Left ventricle myocardium superior (tissue), 1 donor: ENCODE measurements at regions not wholly inside any gene's neighbourhood (a gene's known extent, or its start where the extent isn't known, plus 50 kb on each side); places are given as distances from the start of the nearest gene placed in this dataset.

Source experiments
- ATAC-seq: fragments of 200-7000 bp; cut with Tn5 transposase; one replicate; pipeline ENCODE4 v1.9.1; 2020; ENCODE audit warnings: mild to moderate bottlenecking, moderate library complexity
- DNase-seq: peaks from one replicate; pipeline ENCODE4 v3.0.0-alpha.2; 2020
- intact Hi-C: fragments of 100-400 bp; cut with micrococcal nuclease; formaldehyde crosslinking; loops from one replicate; pipeline ENCODE4 v1.11.0; 2022
- donor health status: DM: no; HTN: yes; CAD: no; lungs with severe emphysema.

DNA sequence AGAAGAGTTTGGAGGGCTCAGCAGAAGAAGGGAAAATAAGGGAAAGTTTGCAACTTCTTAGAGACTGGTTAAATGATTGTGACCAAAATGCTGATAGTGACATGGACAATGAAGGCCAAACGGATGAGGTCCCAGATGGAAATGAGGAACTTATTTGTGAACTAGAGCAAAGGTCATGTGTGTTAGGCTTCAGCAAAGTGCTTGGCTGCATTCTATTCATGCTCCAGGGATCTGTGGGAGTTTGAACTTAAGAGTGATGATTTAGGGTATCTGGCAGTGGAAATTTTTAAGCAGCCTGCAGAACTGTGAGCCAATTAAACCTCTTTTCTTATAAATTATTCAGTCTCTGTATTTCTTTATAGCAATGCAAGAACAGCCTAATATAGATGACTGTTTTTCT, 88.9 kb upstream of the ARHGAP5 start:
- peak; percentile 54 for ATAC-seq
- no peak for DNase-seq
- intact Hi-C loops, result no loop called here

DNA sequence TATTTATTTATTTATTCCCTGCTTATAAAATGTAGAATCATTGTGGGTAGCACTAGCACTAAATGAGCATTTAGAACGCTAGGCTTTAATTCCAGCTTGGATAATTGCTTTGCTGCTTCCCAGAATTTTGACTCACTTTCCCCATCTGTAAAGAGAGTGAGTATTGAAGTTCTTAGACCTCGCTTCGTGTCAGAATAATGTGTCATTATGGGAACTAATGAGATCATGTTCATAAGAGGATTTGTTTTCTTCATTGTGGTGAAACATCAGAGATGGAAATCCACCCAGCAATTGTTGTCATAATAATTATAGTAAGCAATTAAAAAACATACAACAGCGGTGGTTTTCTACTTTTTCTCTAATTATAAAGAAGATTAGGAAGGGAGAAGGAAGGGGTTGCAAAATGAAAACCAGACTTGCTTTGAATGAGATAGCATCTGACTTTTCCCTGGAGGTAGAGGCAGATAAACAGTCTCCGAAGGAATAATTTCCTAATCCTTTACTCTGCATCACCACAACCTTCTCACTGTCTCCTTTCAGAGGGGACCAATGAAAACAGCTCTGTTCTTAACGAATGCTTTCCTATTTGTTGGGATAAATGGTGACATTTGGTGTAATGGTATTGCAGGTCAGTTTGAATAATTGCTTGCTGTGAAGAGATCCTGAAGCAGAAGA, 86.8 kb upstream of the ARHGAP5 start:
- intact Hi-C loops, result no loop called here
- ATAC-seq, result no peak
- DNase-seq, result no peak

DNA sequence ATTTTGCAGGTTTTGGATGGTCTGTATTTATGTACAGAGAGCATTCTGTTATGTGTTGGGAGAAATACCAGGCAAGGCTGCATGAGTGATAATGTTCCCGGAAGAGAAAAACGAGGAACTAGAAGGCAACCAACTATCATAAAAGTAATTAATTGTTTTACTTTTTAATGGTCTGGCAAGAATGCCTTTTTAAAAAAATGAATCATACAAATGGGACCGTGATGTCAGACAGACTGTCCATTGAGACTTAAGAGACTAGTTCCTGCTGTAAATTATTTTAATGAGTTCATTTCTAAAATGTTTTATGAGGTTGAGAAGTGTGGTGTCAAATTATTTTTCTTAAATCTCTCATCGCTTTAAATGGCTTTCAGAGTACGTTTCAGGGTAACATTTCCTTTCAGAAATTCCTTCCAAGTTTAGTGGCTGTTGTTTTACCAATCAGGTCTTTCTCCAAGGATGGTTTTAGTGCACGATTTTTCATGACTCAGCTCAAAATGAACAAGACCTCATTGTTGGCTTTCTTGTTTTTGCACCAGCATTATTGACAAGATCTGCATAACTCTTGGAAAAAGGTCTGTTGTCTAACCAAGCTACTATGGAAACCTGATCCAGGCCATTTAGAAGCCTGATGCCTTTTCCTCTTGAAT, 86.1 kb upstream of the ARHGAP5 start:
- no peak for ATAC-seq
- DNase-seq, result no peak
- intact Hi-C loops, result no loop called here

DNA sequence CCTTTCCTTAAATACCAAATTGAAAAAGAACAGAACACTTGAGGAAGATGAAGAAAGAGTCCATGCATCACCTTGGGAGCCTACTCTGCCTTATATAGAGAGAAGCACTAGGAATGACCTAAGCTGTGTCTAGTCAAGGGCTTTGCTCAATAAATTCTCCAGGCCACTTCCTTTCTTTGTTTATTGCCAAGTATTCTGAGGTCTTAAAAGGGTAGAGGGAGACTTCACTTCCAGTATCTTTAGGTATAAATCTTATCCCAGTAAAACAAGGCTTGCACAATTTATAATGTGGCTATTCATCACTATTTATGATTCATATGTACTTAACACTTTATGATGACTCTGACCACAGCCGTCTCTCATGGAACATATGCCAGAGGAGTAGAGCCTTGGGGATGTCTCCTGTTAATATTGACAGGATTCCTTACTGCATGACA, 85.1 kb upstream of the ARHGAP5 start:
- intact Hi-C loops, result no loop called here
- no peak for DNase-seq
- no peak for ATAC-seq

DNA sequence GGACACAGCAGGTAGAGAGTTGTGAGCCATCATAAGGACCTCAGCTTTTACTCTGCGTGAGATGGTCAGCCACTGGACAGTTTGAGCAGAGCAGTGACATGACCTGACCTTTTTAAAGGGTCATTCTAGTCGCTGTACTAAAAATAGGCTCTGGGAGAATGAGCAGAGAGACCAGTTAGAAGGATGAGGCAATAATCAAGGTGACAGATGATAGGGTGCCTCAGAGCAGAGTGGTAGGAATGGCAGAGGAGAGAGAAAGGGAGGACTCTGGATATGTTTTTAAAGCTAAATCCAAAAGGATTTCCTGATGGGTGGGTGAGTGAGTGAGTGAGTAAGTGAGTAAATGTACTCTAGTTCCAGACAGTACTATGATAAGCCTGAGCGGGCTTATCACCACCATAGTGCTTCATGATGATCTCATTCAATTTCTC, 83.6 kb upstream of the ARHGAP5 start:
- peak; percentile 60 for ATAC-seq
- no peak for DNase-seq
- intact Hi-C loops, result no loop called here

DNA sequence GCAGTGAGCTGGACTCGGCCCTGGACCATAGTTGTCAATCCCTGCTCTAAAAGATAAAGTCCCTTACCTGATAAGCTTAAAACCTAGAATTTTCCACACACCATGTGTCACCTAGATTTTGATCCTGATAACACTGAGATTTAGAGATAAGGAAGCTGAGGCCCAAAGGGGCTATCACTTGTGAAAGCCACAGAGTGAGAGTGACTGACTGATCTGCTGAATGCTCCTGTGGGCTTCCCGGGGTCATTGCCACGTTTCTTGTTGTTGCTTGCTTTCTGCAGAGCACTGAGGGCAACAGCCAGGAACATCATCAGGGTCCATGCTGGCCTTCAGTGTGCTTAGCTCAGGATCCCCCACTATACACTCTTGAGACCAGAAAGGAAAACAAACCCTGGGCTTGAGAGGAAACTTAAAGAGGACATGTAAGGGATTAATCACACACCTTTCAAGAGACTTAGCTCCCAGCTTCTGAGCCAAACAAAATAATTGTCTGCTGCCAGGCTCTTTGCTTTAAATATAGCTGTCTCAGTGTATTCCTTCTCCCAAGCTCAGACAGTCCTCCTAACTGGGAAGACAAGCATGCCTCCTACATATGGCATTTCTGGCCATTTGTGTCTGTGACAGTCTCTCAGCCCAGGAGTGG, 82.6 kb upstream of the ARHGAP5 start:
- ATAC-seq (peak; percentile 25), DNase-seq (no peak)
- intact Hi-C loops, result no loop called here

DNA sequence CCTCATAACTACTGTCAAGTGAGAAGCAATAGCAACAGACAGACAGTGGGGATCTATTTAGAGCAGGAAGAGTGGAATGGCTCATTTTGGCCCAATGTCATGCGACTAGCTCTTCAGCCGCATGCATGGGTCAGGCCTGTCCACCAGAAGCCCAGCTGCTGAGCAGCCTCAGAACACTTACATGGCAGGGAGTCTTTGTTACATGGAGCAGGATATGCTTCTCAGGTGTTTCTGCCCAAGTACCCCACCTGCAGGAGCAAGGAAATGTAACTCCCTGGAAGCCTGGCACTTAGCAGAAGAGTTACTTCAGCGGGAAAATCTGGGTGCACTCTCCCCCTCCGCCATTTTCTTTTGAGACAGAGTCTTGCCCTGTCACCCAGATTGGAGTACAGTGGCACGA, 73.5 kb upstream of the ARHGAP5 start:
- intact Hi-C loops, result no loop called here
- DNase-seq, result no peak
- ATAC-seq, result no peak

DNA sequence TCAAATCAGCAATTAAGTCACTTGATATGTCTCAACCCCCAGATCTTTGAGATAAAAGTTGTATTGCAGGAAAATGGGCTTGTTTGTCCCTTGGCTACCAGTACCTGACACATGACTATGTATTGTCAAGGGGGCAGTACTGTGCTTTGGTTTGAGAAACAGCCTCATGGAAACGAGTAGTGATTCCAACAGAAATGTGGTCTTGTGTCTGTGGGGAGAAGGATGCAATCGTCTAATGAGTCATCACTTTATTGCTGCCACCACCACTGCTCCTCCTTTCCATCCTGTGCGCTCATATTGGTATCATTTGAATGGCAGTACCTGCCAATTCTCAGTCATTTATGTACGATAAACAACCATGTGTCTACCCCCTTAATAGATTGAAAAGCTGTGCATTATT, 72.8 kb upstream of the ARHGAP5 start:
- intact Hi-C loops, result no loop called here
- DNase-seq, result no peak
- no peak for ATAC-seq

DNA sequence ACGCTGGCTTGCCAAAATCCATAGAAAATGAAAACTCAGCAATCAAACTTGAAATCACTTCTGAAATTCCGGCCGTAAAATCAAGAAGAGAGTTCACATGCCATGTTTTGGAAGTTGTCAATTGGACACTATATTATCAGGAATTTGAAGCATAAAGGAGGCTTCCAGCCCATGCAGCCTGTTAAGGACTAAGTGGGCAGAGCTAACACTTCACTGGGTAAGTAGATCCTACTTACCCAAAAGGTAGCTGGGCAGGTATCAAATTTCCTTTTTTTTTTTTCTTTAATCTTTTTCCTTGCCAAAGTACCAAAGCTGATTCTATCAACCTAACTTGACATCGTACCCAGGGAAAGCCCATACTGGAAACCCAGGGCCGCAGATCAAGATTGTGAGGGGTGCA, 71.5 kb upstream of the ARHGAP5 start:
- ATAC-seq, result no peak
- intact Hi-C loops, result no loop called here
- no peak for DNase-seq

DNA sequence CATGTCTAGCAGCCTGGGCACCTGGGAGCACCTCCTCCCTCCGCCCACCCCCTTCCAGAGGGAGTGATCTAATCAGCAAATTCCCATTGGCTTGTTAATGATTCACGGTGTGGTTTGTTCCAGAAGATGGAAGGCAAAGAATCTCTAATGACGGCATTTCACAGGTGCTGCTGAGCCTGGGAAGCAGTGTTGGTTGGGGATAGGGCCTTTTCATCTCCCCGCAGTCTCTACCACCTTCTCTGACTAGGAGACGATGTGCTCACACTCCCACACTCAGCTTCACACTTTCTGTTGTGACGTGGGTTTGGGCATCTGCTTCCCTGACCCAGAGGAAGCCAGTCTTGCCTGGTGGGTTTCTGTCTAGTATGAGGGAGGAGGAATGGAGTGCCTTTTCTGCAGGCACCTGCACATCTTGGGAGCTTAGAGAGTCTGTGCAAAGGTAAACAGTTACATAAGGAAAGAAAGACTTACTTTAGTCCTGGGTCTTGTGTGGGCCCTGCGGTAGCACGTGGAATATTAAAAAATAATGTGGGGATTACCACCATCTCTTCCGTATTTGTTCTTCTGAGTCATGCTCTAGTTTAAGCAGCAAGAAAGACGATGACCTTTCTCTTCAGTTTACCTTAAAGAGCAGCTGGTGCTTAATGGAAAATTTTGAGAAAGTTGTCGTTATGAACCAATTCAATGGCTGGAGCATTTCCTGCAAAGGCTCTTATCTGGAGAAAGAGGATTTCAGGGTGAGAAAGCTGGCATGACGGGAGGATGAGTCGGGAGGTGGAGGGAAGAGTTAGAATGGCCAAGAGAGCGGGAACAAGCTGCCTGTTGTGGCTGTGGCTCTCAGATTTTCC, 70.6 kb upstream of the ARHGAP5 start:
- no peak for ATAC-seq
- DNase-seq, result no peak

DNA sequence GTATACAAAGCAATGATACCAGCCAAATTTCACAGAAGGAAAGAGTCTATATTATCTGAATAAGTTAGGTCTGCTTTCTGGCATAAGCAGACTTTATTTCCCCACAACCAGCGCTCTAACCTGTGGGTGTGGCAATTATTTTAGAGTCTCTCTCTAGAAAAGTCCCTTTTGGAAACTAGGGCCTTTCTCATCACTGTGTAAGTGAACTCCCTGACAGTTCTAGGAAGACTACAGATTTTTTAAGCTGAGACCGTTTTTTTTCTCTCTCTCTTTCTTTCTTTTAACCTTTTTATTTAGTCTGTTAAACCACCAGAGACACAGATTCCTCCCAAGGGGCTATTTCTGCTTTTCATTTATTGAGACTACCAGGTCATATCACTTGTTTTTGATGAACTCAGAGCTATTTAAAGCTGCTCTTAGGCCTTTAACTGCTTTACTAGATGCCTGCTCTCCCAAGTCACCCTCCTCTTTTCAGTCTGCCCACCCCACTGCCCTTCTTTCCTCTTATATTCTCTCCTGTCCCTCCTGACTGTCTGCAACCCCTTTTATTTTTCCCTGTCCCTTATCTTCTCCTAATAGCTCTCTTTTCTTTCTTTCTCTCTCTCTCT, 69.2 kb upstream of the ARHGAP5 start:
- ATAC-seq (peak; percentile 85), DNase-seq (no peak)
- intact Hi-C loops, result no loop called here

More for the DNA sequence above, 70.6 kb upstream of the ARHGAP5 start:
- intact Hi-C loops, result no loop called here

DNA sequence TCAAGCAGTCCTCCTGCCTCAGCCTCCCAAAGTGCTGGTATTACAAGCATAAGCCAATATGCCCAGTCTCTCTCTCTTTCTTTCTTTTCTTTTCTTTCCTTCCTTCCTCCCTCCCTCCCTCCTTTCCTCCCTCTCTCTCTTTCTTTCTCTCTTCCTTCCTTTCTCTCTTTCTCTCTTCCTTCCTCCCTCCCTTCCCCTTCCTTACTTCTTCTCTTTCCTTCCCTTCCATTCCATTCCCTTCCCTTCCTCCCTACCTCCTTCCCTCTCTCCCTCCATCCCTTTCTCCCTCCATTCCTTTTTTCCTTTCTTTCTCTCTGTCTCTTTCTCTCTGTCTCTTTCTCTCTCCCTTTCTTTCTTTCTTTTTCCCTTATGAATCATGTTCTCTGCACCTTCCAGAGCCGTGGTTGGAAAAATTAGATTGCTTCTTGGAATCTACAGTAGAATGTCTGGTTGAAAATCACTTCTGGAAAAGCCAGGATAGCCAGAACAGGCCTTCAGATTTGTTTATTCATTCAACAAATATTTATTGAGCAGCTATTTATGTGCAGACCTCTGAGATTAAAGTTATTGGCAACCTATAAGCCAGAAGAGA, 68.4 kb upstream of the ARHGAP5 start:
- DNase-seq (no peak), ATAC-seq (no peak)
- intact Hi-C loops, result no loop called here

DNA sequence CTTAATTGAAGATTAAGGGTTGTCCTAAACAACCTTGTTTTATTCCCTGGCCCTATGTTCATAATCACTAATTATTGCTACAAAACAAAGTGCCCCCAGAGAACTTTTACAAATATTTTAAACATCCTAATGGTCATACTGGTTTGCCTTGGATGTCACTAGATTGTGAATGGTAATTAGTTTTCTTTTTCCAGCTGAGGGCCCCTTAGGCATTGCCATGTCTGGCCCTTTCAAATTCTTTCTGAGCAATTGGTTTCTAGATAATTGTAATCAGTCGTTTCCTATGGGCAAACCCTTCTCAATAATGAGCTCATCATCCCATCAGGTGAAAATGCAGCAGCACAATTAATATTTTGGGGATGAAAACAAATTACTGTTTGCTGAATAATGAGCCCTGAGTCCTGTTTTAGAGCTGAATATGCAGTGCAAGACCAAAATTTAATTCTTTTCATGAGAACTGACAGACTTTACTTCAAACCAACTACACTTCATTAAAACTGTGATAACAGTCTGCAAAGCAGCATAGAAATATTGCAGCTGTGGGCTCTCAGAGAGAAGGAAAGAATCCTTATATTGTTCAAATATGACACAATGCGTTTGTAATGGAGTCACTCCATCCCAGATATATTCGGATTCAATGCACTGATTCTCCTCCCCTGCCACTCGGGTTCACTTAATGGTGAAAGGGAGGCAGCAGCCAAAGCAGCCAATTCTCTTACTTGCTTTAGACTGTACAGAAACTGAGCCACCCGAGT, 67.7 kb upstream of the ARHGAP5 start:
- DNase-seq (no peak), ATAC-seq (no peak)
- intact Hi-C loops, result no loop called here

DNA sequence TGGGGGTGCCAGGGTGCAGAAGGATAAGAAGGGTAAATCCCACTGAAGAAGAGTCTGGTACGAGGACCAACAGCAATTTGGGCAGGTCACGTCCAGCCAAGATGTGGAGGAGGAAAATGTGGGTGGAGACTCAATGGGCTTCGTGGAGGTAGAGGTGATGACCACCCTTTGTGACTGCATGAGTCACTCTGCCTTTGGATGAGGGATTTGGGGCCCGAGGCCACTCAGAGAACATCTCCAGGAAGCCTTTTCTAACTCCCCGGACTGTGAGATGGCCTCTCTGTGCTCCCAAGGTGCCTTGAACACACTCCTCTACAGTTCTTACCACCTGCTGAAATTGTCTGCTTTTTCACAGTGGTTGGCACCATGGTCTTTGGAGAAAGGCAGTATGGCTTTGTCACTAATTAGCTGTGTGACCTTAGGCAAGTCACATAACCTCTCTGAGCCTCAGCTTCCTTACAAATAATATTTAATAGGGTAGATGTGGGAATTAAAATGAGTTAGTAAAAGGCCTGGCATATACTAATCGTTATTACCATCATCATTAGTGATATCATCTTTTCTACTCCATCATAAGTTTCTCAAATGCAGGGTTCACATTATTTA, 67.0 kb upstream of the ARHGAP5 start:
- no peak for DNase-seq
- intact Hi-C loops, result no loop called here
- no peak for ATAC-seq

DNA sequence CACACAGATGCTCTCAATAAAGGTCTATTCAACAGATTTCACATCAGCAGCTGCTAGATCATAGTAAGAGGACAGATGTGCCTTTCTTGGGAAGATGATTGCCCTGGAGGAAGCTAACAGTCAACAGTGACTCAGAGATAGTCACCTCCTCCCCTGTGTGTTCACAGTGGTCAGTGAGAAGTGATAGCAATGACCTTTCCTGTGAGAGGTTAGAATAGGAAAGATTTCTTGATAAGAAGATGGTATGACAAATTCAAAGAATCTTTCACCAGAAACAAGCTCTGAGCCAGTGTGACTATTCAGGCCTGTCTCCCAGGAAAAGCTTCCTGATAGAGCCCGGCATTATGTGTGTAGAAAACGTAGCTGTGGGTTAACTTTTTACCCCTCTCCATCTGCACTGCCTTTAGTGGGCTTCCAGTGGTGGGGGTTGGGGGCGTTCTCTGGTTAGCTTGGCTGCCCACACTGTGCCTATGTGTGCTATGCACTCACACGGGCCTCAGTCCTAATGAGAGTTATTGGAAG, 66.4 kb upstream of the ARHGAP5 start:
- intact Hi-C loops, result no loop called here
- DNase-seq, result no peak
- no peak for ATAC-seq

DNA sequence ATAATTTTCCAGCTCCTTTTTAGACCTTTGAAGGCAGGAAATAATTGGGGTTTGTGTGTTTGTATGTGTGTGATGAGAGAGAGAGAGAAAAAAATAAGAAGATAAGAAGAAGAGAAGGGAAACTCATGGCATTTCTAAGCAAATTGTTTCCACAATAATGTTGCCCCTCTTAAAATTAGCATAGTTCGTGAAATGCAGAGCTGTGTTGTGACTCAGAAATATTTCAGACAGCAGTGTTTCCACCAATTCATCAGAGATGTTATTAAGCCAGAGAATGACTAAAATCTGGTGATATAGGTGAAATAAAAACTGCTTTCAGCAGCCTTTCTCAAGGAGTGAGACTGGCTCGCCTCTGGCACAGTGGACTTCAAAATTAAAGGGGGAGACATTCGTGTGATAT, 65.9 kb upstream of the ARHGAP5 start:
- DNase-seq (no peak), ATAC-seq (no peak)
- intact Hi-C loops, result no loop called here

DNA sequence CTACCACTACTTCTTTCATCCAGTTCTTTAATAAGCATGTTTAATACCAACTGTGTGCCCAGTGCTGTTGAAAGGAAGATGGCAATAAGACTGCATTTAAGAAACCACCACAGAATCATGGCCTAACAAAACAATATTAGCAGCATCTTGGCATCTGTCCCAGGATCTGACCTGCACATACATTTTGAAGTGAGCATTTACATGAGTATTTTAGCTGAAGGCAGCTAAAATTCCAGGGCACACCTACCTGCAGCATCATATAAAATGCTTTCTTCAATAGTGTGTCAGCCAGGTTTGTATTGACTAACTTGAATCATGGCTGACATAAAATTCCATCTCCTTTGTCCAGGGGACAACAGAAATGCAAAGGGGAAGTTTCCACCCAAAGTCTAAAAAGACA, 65.0 kb upstream of the ARHGAP5 start:
- ATAC-seq (no peak), DNase-seq (no peak)
- intact Hi-C loops, result no loop called here

DNA sequence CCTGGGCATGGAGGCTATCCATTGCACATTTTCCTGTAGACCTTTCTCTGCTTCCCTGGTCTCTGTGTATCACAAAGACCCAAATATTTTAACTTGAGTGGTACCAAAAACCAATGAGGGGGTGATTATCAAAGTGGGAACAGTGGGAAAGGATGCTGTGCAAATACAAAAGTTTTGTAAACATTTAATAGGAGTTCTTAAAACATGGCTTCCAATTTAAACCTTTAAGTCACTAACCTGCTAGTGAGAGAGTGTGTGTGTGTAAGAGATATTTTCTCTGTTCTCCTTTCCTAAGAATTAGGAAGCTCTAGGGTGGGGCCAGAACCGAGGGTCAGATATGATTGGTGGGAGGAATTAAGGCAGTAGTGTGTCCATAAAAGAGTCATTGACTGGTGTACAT, 64.5 kb upstream of the ARHGAP5 start:
- intact Hi-C loops, result no loop called here
- ATAC-seq, result no peak
- DNase-seq, result no peak
